Ovary (tissue), 7 donors: ENCODE measurements at regions not wholly inside any gene's neighbourhood (a gene's known extent, or its start where the extent isn't known, plus 50 kb on each side); places are given as distances from the start of the nearest gene placed in this dataset.

Experiments
- DNase-seq, 5 donors: peaks; one replicate each; pipeline ENCODE4 v3.0.0-alpha.2; 2019 to 2020
- H3K27ac ChIP-seq, 2 donors: fragments of 200-600 bp; one replicate each; pipeline versions ENCODE4 v1.5.1 to v1.8.0; 2019 to 2022
- H3K27me3 ChIP-seq: fragments of 200-600 bp; one replicate; pipeline ENCODE4 v1.8.0; 2022
- H3K36me3 ChIP-seq: fragments of 200-600 bp; sonication (generic); one replicate; pipeline ENCODE4 v1.5.1; 2019
- H3K4me1 ChIP-seq: one replicate; pipeline ENCODE4 v1.8.1; 2013; ENCODE audit warnings: mild to moderate bottlenecking, moderate library complexity; ENCODE audit not compliant: insufficient read depth
- H3K4me3 ChIP-seq: fragments of 200-600 bp; sonication (generic); one replicate; pipeline ENCODE4 v1.5.1; 2017
- H3K9me3 ChIP-seq, 2 donors: fragments of 200-600 bp in 1 of 2; sonication (generic) in 1 of 2; one replicate each; pipeline versions ENCODE4 v1.5.1 to v1.8.1; 2013 to 2019; ENCODE audit warnings: mild to moderate bottlenecking in 1 of 2, moderate library complexity in 1 of 2
- EP300 ChIP-seq: sonication (generic); formaldehyde crosslinking; IDR thresholded peaks from one replicate; pipeline ENCODE4 v1.6.1; 2017; ENCODE audit warnings: antibody characterized with exemption
- POLR2A ChIP-seq: fragments of 450-650 bp; IDR thresholded peaks from one replicate; pipeline ENCODE4 v1.6.1; 2017; ENCODE audit warnings: antibody characterized with exemption, mild to moderate bottlenecking, moderate library complexity
- WGBS, 3 donors: extraction: QIAGEN DNeasy Blood & Tissue Kit in 1 of 3; methylation state at CpG; one replicate each; pipeline versions ENCODE4 v1.1.5 to v1.1.7; 2013 to 2017; 5-methylcytosine and 5-hydroxymethylcytosine counted together
- intact Hi-C, 4 donors: fragments of 100-400 bp; cut with DNase I; formaldehyde crosslinking; loops; one replicate each; pipeline versions ENCODE4 v1.11.0 to v1.15.1; 2022 to 2023
- TF ChIP-seq, protein P1 (sequence below), 3 donors: fragments of 450-650 bp in 2 of 3; fragments of 200-600 bp in 1 of 3; IDR thresholded peaks; one replicate each; pipeline versions ENCODE4 v1.5.1 to v1.8.0; 2016 to 2022; ENCODE audit warnings: antibody characterized with exemption in 3 of 3, mild to moderate bottlenecking in 1 of 3
- donor health status: DM: no; HTN: no; CAD: no; lungs with moderate emphysema.
- donor health status: DM: no; HTN: no; CAD: no.
- donor health status: Bipolar disorder and iron deficiency.
- donor health status: DM: no; HTN: no; CAD: no.
- donor health status: DM: yes; HTN: yes; CAD: no.

DNA sequence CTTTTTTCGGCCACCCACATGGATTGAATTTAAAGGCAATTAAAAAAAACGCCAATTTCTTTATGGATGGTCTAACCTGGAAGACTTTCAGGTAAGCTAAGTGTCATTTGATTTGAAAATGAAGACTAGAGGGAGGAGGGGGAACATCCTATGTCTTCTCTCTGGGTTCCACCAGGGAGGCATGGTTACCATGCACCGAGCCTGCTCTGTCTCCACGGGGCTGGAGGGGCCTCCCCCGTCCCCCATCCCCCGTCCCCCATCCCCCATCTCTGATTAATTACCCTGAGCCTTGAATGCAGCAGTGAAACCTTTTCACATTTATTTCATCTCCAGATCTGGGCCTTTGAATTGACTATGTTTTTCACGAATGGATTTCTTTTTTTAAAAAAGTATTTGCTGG lies 135.1 kb downstream of the TLR5 start:
- Histone ChIP-seq H3K27ac (no peak overlapping the region), H3K4me3 (no peak overlapping the region), H3K9me3 (no peaks in the 10 kb centered on the region), H3K27me3 (no peaks in the 10 kb centered on the region), H3K36me3 (no peaks in the 10 kb centered on the region), H3K4me1 (peaks cover 1% of the 10 kb centered on the region)
- TF ChIP-seq POLR2A = no peak
- TF ChIP-seq, protein P1, sequence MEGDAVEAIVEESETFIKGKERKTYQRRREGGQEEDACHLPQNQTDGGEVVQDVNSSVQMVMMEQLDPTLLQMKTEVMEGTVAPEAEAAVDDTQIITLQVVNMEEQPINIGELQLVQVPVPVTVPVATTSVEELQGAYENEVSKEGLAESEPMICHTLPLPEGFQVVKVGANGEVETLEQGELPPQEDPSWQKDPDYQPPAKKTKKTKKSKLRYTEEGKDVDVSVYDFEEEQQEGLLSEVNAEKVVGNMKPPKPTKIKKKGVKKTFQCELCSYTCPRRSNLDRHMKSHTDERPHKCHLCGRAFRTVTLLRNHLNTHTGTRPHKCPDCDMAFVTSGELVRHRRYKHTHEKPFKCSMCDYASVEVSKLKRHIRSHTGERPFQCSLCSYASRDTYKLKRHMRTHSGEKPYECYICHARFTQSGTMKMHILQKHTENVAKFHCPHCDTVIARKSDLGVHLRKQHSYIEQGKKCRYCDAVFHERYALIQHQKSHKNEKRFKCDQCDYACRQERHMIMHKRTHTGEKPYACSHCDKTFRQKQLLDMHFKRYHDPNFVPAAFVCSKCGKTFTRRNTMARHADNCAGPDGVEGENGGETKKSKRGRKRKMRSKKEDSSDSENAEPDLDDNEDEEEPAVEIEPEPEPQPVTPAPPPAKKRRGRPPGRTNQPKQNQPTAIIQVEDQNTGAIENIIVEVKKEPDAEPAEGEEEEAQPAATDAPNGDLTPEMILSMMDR (IDR thresholded peaks at IDR 0.05) = no peak
- TF ChIP-seq EP300 = no peak
- intact Hi-C loops = no loop called here
- no peak for DNase-seq
- 71 to 81% (median 80%) methylated on average over 7 of the region's 7 CpGs for WGBS, 3 donors

DNA sequence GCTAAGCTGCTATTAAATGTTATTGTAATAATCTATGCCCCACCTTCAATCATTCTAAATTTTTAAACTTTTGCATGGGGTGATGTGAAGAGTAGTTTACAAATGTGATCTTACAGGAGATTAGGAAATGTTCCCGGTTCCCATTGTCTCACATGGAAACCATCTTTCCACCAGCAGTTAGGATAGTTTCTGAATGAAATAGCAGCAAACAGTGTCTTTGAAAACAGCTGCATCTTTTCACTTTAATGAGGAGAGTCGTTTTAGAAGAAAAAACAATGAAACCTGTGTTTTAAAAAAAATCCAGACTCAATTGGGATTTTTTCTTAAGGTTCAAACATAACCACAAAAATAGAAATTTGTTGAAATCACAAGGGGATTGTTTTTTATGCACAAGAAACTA lies 134.2 kb downstream of the TLR5 start:
- Histone ChIP-seq H3K4me1 (peaks cover 1% of the 10 kb centered on the region), H3K9me3 (no peaks in the 10 kb centered on the region), H3K27ac (no peak overlapping the region), H3K27me3 (no peaks in the 10 kb centered on the region), H3K4me3 (no peak overlapping the region), H3K36me3 (no peaks in the 10 kb centered on the region)
- 4 to 13% (median 8%) methylated on average over 2 of the region's 2 CpGs for WGBS, 3 donors
- TF ChIP-seq POLR2A (no peak), EP300 (no peak)
- TF ChIP-seq, protein P1 (IDR thresholded peaks at IDR 0.05) = no peak
- no peak for DNase-seq
- intact Hi-C loops = no loop called here

DNA sequence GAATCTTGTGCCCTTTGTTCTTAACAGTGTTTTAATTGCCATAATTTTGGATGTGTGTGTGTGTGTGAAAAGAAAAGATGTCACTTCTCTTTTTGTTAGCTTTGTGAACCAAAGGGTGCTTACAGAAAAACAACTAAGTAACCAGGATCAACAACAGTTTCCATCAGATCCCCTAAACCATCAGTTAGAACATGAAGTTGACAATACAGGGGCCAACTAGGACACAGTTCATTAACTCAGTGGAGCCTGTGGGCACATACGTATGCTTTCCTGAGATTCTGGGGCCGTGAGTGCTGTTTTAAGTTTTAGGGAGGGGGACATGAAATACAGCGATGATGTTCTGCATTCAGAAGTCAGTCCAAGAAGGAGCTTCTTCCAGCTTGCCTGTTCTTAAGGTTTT lies 133.6 kb downstream of the TLR5 start:
- Histone ChIP-seq H3K27me3 (no peaks in the 10 kb centered on the region), H3K4me3 (no peak overlapping the region), H3K27ac (no peak overlapping the region), H3K9me3 (no peaks in the 10 kb centered on the region), H3K4me1 (peaks cover 1% of the 10 kb centered on the region), H3K36me3 (no peaks in the 10 kb centered on the region)
- WGBS, 3 donors = 27 to 35% (median 29%) methylated on average over 3 of the region's 3 CpGs
- TF ChIP-seq, protein P1 (IDR thresholded peaks at IDR 0.05) = no peak
- TF ChIP-seq EP300 = no peak
- no peak for TF ChIP-seq POLR2A
- intact Hi-C loops = no loop called here
- no peak for DNase-seq

DNA sequence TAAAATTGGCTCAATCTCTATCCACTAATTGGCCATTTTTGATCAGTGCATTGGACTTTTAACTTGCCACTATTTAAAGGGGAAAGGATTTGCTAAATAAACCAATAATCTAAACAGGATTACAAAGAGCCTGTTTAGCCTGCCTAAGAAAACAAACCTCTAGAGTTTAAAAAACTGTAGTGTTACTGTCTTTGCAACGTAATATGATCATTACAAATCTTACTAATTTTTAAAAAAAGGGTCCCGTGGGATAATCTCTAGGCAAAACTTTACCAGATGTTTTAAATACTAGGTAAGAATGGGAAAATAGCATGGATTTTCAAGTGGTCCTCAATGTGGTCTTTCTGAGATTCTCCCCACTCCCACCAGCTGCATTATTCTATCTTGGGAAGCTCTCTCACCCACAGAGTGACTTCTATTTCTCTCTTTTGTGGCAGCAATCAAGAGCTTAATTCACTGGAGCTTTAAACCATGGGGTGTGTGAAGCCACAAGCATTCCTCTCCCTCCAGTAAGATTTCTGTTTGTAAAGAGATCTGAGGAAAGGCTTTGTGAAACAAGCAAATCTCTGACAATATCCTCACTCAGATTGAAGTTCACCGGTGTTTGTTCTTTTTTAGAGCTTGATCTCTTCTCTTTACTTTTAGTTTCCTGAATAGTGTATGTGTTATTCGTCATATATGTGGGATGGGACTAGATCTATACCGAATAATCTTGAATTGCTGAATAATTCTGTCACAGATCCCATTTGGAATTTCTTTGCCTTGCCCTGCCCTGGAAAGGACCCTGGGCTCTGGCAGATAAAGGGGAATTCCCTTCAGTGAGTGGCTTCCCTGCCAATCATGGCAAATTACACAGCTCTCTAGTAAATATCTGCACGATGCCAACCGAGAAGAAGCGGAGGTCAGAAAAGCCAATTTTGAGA lies 132.2 kb downstream of the TLR5 start:
- Histone ChIP-seq H3K4me1 (peaks cover 1% of the 10 kb centered on the region), H3K27ac (no peak overlapping the region)
- WGBS, 3 donors = 50 to 55% (median 53%) methylated on average over 8 of the region's 8 CpGs

More for the DNA sequence above, 132.2 kb downstream of the TLR5 start:
- no peaks in the 10 kb centered on the region for H3K9me3 ChIP-seq
- intact Hi-C loops = no loop called here
- no peak for TF ChIP-seq EP300
- TF ChIP-seq, protein P1 (IDR thresholded peaks at IDR 0.05) = no peak
- no peak for TF ChIP-seq POLR2A
- H3K36me3 ChIP-seq = no peaks in the 10 kb centered on the region
- no peak for DNase-seq
- no peak overlapping the region for H3K4me3 ChIP-seq
- no peaks in the 10 kb centered on the region for H3K27me3 ChIP-seq
